Neural cell (in vitro differentiated cells): ENCODE measurements at regions not wholly inside any gene's neighbourhood (a gene's known extent, or its start where the extent isn't known, plus 50 kb on each side); places are given as distances from the start of the nearest gene placed in this dataset.

Experiments
- H2AFZ ChIP-seq: fragments of 200-600, 300-800 bp; sonication (generic), shearing (Covaris generic); 2 replicates; pipeline ENCODE4 v1.6.0; 2014; ENCODE audit warnings: low read depth, mild to moderate bottlenecking, antibody characterized with exemption, low read length, moderate library complexity
- H3F3A ChIP-seq: fragments of 200-600 bp; shearing (Covaris generic); 2 replicates; pipeline ENCODE4 v1.6.1; 2016; ENCODE audit warnings: mild to moderate bottlenecking, moderate library complexity, mixed read lengths, antibody characterized with exemption, low read length; ENCODE audit not compliant: insufficient read depth, poor library complexity, severe bottlenecking
- H3K27ac ChIP-seq: fragments of 200-600, 300-800 bp; sonication (generic), shearing (Covaris generic); 2 replicates; pipeline ENCODE4 v1.5.1; 2014; ENCODE audit warnings: mild to moderate bottlenecking, low read length, moderate library complexity
- H3K27me3 ChIP-seq: fragments of 300-800, 200-600 bp; sonication (generic), shearing (Covaris generic); 2 replicates; pipeline ENCODE4 v1.6.0; 2014; ENCODE audit warnings: mild to moderate bottlenecking, low read depth, low read length, moderate library complexity; ENCODE audit not compliant: insufficient read depth
- H3K36me3 ChIP-seq: fragments of 300-800, 200-600 bp; sonication (generic), shearing (Covaris generic); 2 replicates; pipeline ENCODE4 v1.5.1; 2014; ENCODE audit warnings: mild to moderate bottlenecking, antibody characterized with exemption, low read length, moderate library complexity; ENCODE audit not compliant: insufficient read depth
- H3K4me2 ChIP-seq: fragments of 300-800, 200-600 bp; sonication (generic), shearing (Covaris generic); 2 replicates; pipeline ENCODE4 v1.6.0; 2014; ENCODE audit warnings: mild to moderate bottlenecking, low read length
- H3K4me3 ChIP-seq: fragments of 300-800, 200-600 bp; sonication (generic), shearing (Covaris generic); 2 replicates; pipeline ENCODE4 v1.5.1; 2014; ENCODE audit warnings: mild to moderate bottlenecking, low read length, moderate library complexity
- H3K79me2 ChIP-seq: fragments of 200-600 bp; shearing (Covaris generic); replicated peaks from 2 replicates; pipeline ENCODE4 v1.6.0; 2014; ENCODE audit warnings: mild to moderate bottlenecking, low read length, moderate library complexity; ENCODE audit not compliant: insufficient read depth
- H3K9ac ChIP-seq: fragments of 300-800, 200-600 bp; sonication (generic), shearing (Covaris generic); 2 replicates; pipeline ENCODE4 v1.6.1; 2016; ENCODE audit warnings: mild to moderate bottlenecking, low read length, mixed read lengths
- H3K9me2 ChIP-seq: fragments of 200-600 bp; shearing (Covaris generic); 2 replicates; pipeline ENCODE4 v1.6.1; 2016; ENCODE audit warnings: mild to moderate bottlenecking, low read length, mixed read lengths; ENCODE audit not compliant: insufficient read depth
- H3K9me3 ChIP-seq: fragments of 200-600, 300-800 bp; sonication (generic), shearing (Covaris generic); 2 replicates; pipeline ENCODE4 v1.6.1; 2016; ENCODE audit warnings: mild to moderate bottlenecking, mixed run types, low read length, moderate library complexity, mixed read lengths
- H4K20me1 ChIP-seq: fragments of 200-600 bp; shearing (Covaris generic); 2 replicates; pipeline ENCODE4 v1.6.1; 2016; ENCODE audit warnings: mild to moderate bottlenecking, mixed run types; ENCODE audit not compliant: insufficient read depth
- EP300 ChIP-seq: fragments of 450-650 bp; conservative IDR thresholded peaks from 2 replicates; pipeline ENCODE4 v1.6.1; 2014; ENCODE audit warnings: antibody characterized with exemption, mild to moderate bottlenecking, moderate library complexity; ENCODE audit not compliant: poor library complexity, severe bottlenecking
- EZH2 ChIP-seq: fragments of 200-600, 300-800 bp; shearing (Covaris generic), sonication (generic); IDR thresholded peaks from 2 replicates; pipeline ENCODE4 v1.6.1; 2014; ENCODE audit warnings: antibody characterized with exemption, low read length, borderline replicate concordance, mild to moderate bottlenecking; ENCODE audit not compliant: insufficient read depth, poor library complexity, severe bottlenecking
- MXI1 ChIP-seq: fragments of 450-650 bp; conservative IDR thresholded peaks from 2 replicates; pipeline ENCODE4 v1.6.1; 2014; ENCODE audit warnings: antibody characterized with exemption, mild to moderate bottlenecking; ENCODE audit not compliant: poor library complexity, severe bottlenecking
- POLR2AphosphoS5 ChIP-seq: IDR thresholded peaks from 2 replicates; pipeline ENCODE4 v1.6.1; 2012
- RAD21 ChIP-seq: fragments of 450-650 bp; conservative IDR thresholded peaks from 2 replicates; pipeline ENCODE4 v1.6.1; 2014; ENCODE audit warnings: antibody characterized with exemption, mild to moderate bottlenecking, moderate library complexity
- REST ChIP-seq: IDR thresholded peaks from 2 replicates; pipeline ENCODE4 v1.6.1; 2012; ENCODE audit warnings: borderline replicate concordance
- SMC3 ChIP-seq: fragments of 450-650 bp; conservative IDR thresholded peaks from 2 replicates; pipeline ENCODE4 v1.6.1; 2014; ENCODE audit warnings: antibody characterized with exemption, mild to moderate bottlenecking, moderate library complexity; ENCODE audit not compliant: poor library complexity
- TAF1 ChIP-seq: IDR thresholded peaks from 2 replicates; pipeline ENCODE4 v1.6.1; 2012; ENCODE audit warnings: low read depth
- TF ChIP-seq, protein P1 (sequence below): fragments of 450-650 bp; IDR thresholded peaks from 2 replicates; pipeline ENCODE4 v1.5.1; 2014; ENCODE audit warnings: antibody characterized with exemption, mild to moderate bottlenecking, moderate library complexity; ENCODE audit not compliant: poor library complexity, severe bottlenecking

DNA sequence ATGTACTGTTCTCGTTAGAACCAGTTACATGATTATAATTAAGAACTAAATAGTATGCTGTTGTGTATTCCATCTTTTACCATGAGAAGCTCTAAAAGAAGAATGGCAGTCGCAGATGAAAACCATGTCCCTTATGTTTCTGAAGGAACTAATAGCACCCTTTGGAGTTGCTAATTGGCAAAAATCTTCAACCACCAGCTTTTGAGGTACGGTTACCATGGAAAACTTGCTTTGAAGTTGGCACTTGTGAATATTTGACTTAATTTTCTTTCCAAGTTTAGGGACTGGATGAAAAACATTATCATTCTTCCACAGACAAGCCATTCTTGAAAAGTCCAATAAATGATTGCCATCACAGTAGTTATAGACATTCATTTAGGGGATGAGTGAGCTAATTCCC lies 666.6 kb upstream of the ROBO1 start:
- H3K27me3 ChIP-seq, result no peaks in the 10 kb centered on the region
- no peak overlapping the region for H3K9ac ChIP-seq
- H2AFZ ChIP-seq, result no peak overlapping the region
- H3K36me3 ChIP-seq, result no peaks in the 10 kb centered on the region
- H3K27ac ChIP-seq, result no peak overlapping the region
- no peak overlapping the region for H3K4me3 ChIP-seq
- H4K20me1 ChIP-seq, result no peaks in the 10 kb centered on the region
- H3K9me2 ChIP-seq, result no peaks in the 10 kb centered on the region
- H3K9me3 ChIP-seq, result no peaks in the 10 kb centered on the region
- TF ChIP-seq MXI1, result no peak
- TF ChIP-seq REST, result no peak
- TF ChIP-seq SMC3, result no peak
- no peak for TF ChIP-seq TAF1
- TF ChIP-seq EP300, result no peak
- no peak for TF ChIP-seq EZH2
- TF ChIP-seq, protein P1, sequence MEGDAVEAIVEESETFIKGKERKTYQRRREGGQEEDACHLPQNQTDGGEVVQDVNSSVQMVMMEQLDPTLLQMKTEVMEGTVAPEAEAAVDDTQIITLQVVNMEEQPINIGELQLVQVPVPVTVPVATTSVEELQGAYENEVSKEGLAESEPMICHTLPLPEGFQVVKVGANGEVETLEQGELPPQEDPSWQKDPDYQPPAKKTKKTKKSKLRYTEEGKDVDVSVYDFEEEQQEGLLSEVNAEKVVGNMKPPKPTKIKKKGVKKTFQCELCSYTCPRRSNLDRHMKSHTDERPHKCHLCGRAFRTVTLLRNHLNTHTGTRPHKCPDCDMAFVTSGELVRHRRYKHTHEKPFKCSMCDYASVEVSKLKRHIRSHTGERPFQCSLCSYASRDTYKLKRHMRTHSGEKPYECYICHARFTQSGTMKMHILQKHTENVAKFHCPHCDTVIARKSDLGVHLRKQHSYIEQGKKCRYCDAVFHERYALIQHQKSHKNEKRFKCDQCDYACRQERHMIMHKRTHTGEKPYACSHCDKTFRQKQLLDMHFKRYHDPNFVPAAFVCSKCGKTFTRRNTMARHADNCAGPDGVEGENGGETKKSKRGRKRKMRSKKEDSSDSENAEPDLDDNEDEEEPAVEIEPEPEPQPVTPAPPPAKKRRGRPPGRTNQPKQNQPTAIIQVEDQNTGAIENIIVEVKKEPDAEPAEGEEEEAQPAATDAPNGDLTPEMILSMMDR, result no peak
- no peak for TF ChIP-seq POLR2AphosphoS5
- no peak for TF ChIP-seq RAD21
- no peaks in the 10 kb centered on the region for H3F3A ChIP-seq
- no peak overlapping the region for H3K4me2 ChIP-seq
- no peaks in the 10 kb centered on the region for H3K79me2 ChIP-seq

DNA sequence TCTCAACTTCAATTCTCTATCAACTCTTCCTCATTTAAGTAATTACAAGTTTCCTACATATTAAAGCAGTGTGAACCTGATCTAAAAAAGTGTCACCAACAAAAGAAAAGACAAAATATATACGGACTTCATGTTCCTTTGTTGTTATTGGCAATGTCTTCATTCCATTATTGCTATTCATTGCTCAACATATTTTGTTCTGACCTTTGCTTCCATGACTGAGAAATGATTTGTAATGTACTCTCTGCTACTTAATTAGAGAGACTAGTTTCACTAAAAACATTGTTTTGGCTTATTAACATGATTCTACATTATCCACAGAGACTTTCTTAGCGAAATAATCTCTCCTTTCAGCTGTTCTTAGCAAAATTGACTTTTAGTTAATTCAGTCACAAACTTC lies 657.2 kb upstream of the ROBO1 start:
- H3K4me3 ChIP-seq, result no peak overlapping the region
- H3K9me2 ChIP-seq, result no peaks in the 10 kb centered on the region
- H3K9me3 ChIP-seq, result no peaks in the 10 kb centered on the region
- no peak overlapping the region for H3K9ac ChIP-seq
- no peak overlapping the region for H3K27ac ChIP-seq
- H3K79me2 ChIP-seq, result no peaks in the 10 kb centered on the region
- no peak overlapping the region for H2AFZ ChIP-seq
- H3F3A ChIP-seq, result no peaks in the 10 kb centered on the region
- TF ChIP-seq, protein P1, result no peak
- no peak for TF ChIP-seq REST
- no peak for TF ChIP-seq SMC3
- TF ChIP-seq MXI1, result no peak
- no peak for TF ChIP-seq POLR2AphosphoS5
- TF ChIP-seq EP300, result no peak
- TF ChIP-seq RAD21, result no peak
- no peak for TF ChIP-seq EZH2
- no peak overlapping the region for H3K4me2 ChIP-seq
- no peaks in the 10 kb centered on the region for H3K27me3 ChIP-seq
- no peaks in the 10 kb centered on the region for H4K20me1 ChIP-seq
- no peaks in the 10 kb centered on the region for H3K36me3 ChIP-seq
